Panc1 (cell line): ENCODE measurements at regions not wholly inside any gene's neighbourhood (a gene's known extent, or its start where the extent isn't known, plus 50 kb on each side); places are given as distances from the start of the nearest gene placed in this dataset.

Experiments used
- ATAC-seq: fragments of 200-7000 bp; cut with Tn5 transposase; 2 replicates; pipeline ENCODE4 v1.9.1; 2020; ENCODE audit warnings: mild to moderate bottlenecking, moderate library complexity
- BruUV-seq: library from RNA; stranded (reverse); fragments of 400-500 nt; replicated peaks from 2 replicates; lab custom pipeline; 2021; lab: Mats Ljungman, UMichigan
- CTCF ChIA-PET: fragments of 300-600 bp; sonication (Branson Sonifier 250); formaldehyde crosslinking; loops from one replicate; lab custom pipeline; 2022; ENCODE audit warnings: antibody characterized with exemption; lab: Charles Lee
- POLR2A ChIA-PET: fragments of 300-600 bp; sonication (Branson Sonifier 250); formaldehyde crosslinking; loops from one replicate; lab custom pipeline; 2022; ENCODE audit warnings: antibody characterized with exemption; lab: Charles Lee
- DNase-seq: peaks from one replicate; pipeline ENCODE4 v3.0.0-alpha.2; 2010; ENCODE audit warnings: low read depth, low spot score
- H3K27ac ChIP-seq: 2 replicates; pipeline ENCODE4 v1.5.1; 2011; ENCODE audit warnings: mild to moderate bottlenecking, low read length, inconsistent platforms
- H3K27me3 ChIP-seq: fragments of 200-500 bp; sonication (Bioruptor generic); 2 replicates; pipeline ENCODE4 v1.6.0; 2014; ENCODE audit warnings: low read length, inconsistent platforms; ENCODE audit not compliant: control insufficient read depth, insufficient read depth
- H3K36me3 ChIP-seq: fragments of 200-500 bp; sonication (Bioruptor generic); 2 replicates; pipeline ENCODE4 v1.5.1; 2014; ENCODE audit warnings: inconsistent platforms, mild to moderate bottlenecking, low read length, moderate library complexity; ENCODE audit not compliant: control insufficient read depth, insufficient read depth
- H3K4me1 ChIP-seq: 2 replicates; pipeline ENCODE4 v1.5.1; 2011; ENCODE audit warnings: inconsistent platforms, mild to moderate bottlenecking, low read length, moderate library complexity; ENCODE audit not compliant: control insufficient read depth, insufficient read depth
- H3K4me3 ChIP-seq, 2 experiments: 2 replicates each; pipeline ENCODE4 v1.5.1; 2011 to 2012; ENCODE audit warnings: low read depth in 2 of 2, low read length in 2 of 2, mild to moderate bottlenecking in 2 of 2, inconsistent platforms in 1 of 2, moderate library complexity in 1 of 2
- H3K9me3 ChIP-seq: fragments of 200-500 bp; sonication (Bioruptor generic); 2 replicates; pipeline ENCODE4 v1.5.1; 2014; ENCODE audit warnings: low read depth, mild to moderate bottlenecking, inconsistent platforms, low read length, moderate library complexity; ENCODE audit not compliant: control insufficient read depth, insufficient read depth
- CTCF ChIP-seq: fragments of 450-650 bp; IDR thresholded peaks from 2 replicates; pipeline ENCODE4 v1.5.1; 2017; ENCODE audit warnings: mild to moderate bottlenecking
- POLR2AphosphoS5 ChIP-seq: IDR thresholded peaks from 2 replicates; pipeline ENCODE4 v1.6.1; 2012; ENCODE audit warnings: mild to moderate bottlenecking, low read depth, low read length, moderate library complexity
- REST ChIP-seq, 2 experiments: IDR thresholded peaks; 2 replicates each; pipeline ENCODE4 v1.6.1; 2011 to 2012; ENCODE audit warnings: low read depth in 2 of 2, control low read depth in 1 of 2, low read length in 1 of 2, mild to moderate bottlenecking in 1 of 2, moderate library complexity in 1 of 2; ENCODE audit not compliant: insufficient read depth in 1 of 2
- SIN3A ChIP-seq: IDR thresholded peaks from 2 replicates; pipeline ENCODE4 v1.6.1; 2012; ENCODE audit warnings: low read depth, mild to moderate bottlenecking, low read length, moderate library complexity, borderline replicate concordance; ENCODE audit not compliant: insufficient read depth
- TCF7L2 ChIP-seq: IDR thresholded peaks from 2 replicates; pipeline ENCODE4 v1.6.1; 2011; ENCODE audit warnings: mild to moderate bottlenecking, low read depth, low read length, inconsistent platforms
- in situ Hi-C: cut with HindIII; loops from 2 replicates; pipeline ENCODE4 v1.10.0; 2016; ENCODE audit warnings: low sequenced_read_pairs, low pct_unique_long_range_greater_than_20kb
- intact Hi-C: fragments of 100-400 bp; cut with micrococcal nuclease; formaldehyde crosslinking; loops from one replicate; pipeline ENCODE4 v1.10.0; 2022; ENCODE audit not compliant: unreplicated experiment

DNA sequence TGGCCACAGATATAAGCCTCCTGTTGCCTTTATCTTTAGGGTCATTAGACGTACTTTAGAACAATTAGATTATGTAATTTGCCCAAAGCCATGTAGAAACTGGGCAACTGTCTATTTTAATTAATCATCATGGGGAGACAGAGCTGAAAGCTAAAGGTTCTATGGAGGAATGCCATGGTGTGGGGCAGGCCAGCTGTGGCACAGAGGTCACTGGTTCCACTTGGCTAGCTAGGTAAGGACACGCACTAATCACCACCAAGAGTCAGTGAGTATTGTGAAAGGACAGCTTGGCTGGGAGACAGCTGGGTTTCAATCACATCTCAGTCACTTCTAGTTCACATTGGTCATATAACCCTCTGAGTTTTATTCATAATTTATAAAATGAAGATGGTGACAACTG lies 81.7 kb downstream of the HMHB1 start:
- CTCF ChIA-PET: no interaction called here

GRCh38 chr5:143896516-143896915 lies 84.6 kb downstream of the HMHB1 start:
- CTCF ChIA-PET: no interaction called here

More for the DNA sequence above, 81.7 kb downstream of the HMHB1 start:
- DNase-seq (no peak), ATAC-seq (no peak)
- Histone ChIP-seq H3K36me3 (no peaks in the 10 kb centered on the region), H3K27ac (no peak overlapping the region), H3K27me3 (no peaks in the 10 kb centered on the region), H3K9me3 (no peaks in the 10 kb centered on the region), H3K4me1 (no peaks in the 10 kb centered on the region), H3K4me3 (no peak overlapping the region)
- intact Hi-C loops (no loop called here), in situ Hi-C loops (no loop called here)
- no TSS peak for BruUV-seq
- TF ChIP-seq SIN3A: no peak
- TF ChIP-seq CTCF: no peak
- TF ChIP-seq POLR2AphosphoS5: no peak
- POLR2A ChIA-PET: no interaction called here

More at GRCh38 chr5:143896516-143896915, 84.6 kb downstream of the HMHB1 start:
- Histone ChIP-seq H3K9me3 (no peaks in the 10 kb centered on the region), H3K4me1 (no peaks in the 10 kb centered on the region), H3K36me3 (no peaks in the 10 kb centered on the region), H3K4me3 (no peak overlapping the region), H3K27me3 (no peaks in the 10 kb centered on the region), H3K27ac (no peak overlapping the region)
- intact Hi-C loops: no loop called here
- ATAC-seq: no peak
- TF ChIP-seq SIN3A (no peak), POLR2AphosphoS5 (no peak), TCF7L2 (no peak), CTCF (no peak), REST (IDR thresholded peaks at IDR 0.05; ENCODE audit: insufficient read depth in 1 of 2, low read depth in 2 of 2, low read length in 1 of 2) (no peak)
- POLR2A ChIA-PET: no interaction called here
- in situ Hi-C loops: no loop called here
- no peak for DNase-seq
- BruUV-seq: no TSS peak
